Body of pancreas (tissue), 4 donors: ENCODE measurements at regions not wholly inside any gene's neighbourhood (a gene's known extent, or its start where the extent isn't known, plus 50 kb on each side); places are given as distances from the start of the nearest gene placed in this dataset.

Experiments
- POLR2A ChIP-seq, 3 donors: fragments of 450-650 bp; IDR thresholded peaks; one replicate each; pipeline ENCODE4 v1.6.1; 2016; ENCODE audit warnings: antibody characterized with exemption in 3 of 3, mild to moderate bottlenecking in 2 of 3
- TF ChIP-seq, protein P1 (sequence below), 7 experiments: fragments of 450-650 bp in 4 of 7; fragments of 200-600 bp in 3 of 7; sonication (generic) in 3 of 7; IDR thresholded peaks; one replicate each; pipeline ENCODE4 v1.5.1; 2016 to 2019; ENCODE audit warnings: antibody characterized with exemption in 7 of 7

DNA sequence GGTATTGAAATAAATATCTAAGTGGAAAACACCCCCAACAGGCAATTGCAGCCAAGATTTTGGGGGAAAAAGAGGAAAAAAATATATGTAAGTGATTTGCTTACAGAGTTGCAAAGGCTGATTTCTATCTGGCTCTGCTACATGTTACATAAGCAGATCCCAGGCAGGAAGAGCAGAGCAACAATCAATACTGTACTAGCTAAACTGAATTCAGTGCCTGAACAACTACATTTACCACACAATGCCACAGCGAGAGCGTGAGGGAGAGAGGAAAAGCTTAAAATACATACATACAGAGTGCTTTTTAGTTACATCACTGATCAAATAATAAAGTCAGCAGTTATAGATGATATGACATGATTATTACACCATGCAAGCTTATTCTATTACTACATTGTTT is 665.6 kb upstream of the ARGLU1 start:
- TF ChIP-seq, protein P1, sequence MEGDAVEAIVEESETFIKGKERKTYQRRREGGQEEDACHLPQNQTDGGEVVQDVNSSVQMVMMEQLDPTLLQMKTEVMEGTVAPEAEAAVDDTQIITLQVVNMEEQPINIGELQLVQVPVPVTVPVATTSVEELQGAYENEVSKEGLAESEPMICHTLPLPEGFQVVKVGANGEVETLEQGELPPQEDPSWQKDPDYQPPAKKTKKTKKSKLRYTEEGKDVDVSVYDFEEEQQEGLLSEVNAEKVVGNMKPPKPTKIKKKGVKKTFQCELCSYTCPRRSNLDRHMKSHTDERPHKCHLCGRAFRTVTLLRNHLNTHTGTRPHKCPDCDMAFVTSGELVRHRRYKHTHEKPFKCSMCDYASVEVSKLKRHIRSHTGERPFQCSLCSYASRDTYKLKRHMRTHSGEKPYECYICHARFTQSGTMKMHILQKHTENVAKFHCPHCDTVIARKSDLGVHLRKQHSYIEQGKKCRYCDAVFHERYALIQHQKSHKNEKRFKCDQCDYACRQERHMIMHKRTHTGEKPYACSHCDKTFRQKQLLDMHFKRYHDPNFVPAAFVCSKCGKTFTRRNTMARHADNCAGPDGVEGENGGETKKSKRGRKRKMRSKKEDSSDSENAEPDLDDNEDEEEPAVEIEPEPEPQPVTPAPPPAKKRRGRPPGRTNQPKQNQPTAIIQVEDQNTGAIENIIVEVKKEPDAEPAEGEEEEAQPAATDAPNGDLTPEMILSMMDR (IDR thresholded peaks at IDR 0.05), result no peak
- TF ChIP-seq POLR2A (IDR thresholded peaks at IDR 0.05), result no peak
